ENCODE measurements at regions not wholly inside any gene's neighbourhood (a gene's known extent, or its start where the extent isn't known, plus 50 kb on each side); places are given as distances from the start of the nearest gene placed in this dataset.
"Not testable (repeated sequence)": the region's sequence is repeated elsewhere in the genome, so short reads cannot be mapped to it uniquely, and the experiment has no call there.

DNA sequence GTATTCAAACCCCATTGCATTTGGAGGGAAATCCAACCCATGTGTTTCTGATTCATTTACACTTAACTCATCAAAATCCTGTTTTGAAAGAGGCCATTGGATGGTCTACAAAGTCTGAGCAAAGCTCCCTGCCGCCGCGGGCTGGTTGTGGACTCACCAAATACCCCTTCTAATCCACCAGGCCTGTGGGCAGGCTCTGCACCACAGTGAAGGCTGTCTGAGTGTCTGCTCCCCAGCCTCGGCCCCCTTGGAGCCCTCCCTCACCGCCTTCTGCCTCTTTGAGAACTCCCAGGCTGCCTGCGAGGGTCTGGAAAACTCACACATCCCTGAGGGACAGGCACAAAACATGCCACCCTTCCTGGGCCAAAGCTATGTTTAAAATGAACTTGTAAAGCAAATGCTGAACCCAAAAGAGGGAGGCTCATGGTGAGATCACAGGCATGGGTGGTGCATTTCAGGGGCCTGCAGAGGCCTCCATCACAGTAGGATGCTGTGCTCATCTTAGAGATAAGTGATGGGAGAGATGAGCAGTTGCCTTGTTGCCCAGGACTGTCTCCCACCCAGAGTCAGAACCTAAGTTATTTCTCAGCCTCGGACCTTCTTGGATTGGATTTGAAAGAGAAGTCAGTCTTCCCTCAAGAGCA lies 225.0 kb downstream of the CYP26B1 start:
- DNase-seq (ENCODE audit: low read depth in 2 of 2) = no peak

DNA sequence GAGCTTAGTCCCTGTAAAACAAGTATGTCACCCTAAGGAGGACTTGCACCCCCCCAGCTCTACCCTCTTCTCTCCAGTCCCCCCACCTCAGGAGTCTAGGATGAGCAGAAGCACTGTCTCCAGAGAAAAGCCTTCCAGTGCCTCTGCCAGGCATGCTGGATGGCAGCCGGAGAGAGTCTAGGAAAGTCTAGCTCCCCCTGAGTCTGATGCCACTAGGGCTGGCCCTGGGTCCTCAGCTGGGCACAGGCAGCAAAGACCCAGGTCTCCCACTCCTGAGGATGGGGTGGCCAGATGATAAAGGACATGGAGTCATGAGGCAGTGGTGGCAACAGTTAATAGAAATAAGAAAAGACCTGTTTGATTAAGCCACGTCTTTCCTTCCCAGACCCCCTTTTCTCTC lies 225.6 kb downstream of the CYP26B1 start:
- DNase-seq (ENCODE audit: low read depth in 2 of 2) = no peak

DNA sequence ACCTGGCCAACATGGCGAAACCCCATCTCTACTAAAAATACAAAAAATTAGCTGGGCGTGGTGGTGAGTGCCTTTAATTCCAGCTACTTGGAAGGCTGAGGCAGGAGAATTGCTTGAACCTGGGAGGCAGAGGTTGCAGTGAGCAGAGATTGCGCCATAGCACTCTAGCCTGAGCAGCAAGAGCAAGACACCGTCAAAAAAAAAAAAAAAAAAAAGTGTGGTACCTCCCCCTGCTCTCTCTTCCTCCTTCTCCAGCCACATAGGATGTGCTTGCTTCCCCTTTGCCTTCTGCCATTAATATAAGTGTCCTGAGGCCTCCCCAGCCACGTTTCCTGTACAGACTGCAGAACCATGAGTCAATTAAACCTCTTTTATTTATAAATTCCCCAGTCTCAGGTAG lies 226.8 kb downstream of the CYP26B1 start:
- DNase-seq (ENCODE audit: low read depth in 2 of 2) = not testable (repeated sequence)

DNA sequence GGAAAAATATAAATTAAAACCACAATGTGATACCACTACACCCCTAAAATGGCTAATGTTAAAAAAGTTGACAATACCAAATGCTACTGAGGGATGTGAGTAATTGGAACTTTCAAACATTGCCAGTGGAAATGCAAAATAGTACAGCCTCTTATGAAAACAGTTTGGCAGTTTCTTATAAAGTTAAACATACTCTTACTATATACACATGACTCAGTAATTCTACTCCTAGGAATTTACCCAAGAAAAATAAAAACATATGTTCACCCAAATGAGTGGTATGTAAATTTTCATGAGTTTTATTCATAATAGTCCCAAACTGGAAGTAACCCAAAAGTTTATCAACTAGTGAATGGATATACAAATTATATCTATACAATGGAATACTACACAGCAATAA lies 228.0 kb downstream of the CYP26B1 start:
- no peak for DNase-seq (ENCODE audit: low read depth in 2 of 2)

DNA sequence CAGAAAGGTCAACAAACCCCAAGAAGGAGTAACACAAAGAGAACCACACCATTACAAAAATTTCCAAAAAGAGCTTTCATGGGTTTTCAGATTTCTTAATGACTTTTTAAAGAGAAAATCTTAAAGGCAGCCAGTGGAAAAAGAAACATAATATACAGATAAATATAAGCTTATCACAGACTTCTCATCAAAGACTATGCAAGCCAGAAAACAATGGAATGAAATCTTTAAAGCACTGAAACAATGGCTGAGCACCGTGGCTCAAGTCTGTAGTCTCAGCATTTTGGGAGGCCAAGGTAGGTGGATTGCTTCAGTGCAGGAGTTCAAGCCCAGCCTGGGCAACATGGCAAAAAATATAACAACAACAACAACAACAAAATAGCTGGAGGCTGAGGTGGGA lies 237.4 kb downstream of the CYP26B1 start:
- no peak for DNase-seq (ENCODE audit: low read depth in 2 of 2)

DNA sequence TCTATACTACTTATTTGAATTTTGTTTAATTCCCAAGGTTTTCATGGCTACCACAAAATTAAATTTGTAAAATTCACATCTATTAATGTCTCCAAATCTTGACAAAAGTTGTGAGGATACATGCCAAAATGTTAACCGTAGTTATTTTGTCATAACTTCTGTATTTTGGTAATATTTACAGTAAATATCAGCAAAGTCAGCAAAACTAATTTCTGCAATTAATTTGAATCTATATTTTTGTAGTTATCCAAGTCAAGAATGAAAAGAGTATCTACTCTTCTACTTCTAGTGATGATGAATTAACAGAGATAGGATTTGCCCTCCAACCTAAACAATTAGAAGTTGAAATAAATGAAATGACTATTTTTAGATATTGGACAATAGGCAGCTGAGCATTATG lies 238.9 kb downstream of the CYP26B1 start:
- no peak for DNase-seq (ENCODE audit: low read depth in 2 of 2)

DNA sequence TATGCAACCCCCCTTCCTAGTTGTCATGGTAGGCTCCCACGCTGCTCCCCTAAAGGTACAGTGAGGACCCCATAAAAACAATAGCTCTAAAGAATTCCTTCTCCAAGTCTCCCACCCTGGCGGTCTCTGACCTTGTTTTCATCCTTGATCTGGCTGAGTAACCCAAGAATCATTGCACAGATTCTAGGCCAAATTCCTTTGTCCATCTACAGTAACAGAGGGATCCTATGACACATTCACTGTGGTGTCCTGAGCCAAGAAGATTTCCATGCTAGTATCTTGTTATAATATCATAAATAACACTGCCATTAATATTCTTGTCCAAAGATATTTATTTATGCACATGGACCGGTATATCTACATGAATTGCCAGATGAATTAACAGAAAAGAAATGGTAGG lies 240.2 kb downstream of the CYP26B1 start:
- DNase-seq (ENCODE audit: low read depth in 2 of 2) = no peak

DNA sequence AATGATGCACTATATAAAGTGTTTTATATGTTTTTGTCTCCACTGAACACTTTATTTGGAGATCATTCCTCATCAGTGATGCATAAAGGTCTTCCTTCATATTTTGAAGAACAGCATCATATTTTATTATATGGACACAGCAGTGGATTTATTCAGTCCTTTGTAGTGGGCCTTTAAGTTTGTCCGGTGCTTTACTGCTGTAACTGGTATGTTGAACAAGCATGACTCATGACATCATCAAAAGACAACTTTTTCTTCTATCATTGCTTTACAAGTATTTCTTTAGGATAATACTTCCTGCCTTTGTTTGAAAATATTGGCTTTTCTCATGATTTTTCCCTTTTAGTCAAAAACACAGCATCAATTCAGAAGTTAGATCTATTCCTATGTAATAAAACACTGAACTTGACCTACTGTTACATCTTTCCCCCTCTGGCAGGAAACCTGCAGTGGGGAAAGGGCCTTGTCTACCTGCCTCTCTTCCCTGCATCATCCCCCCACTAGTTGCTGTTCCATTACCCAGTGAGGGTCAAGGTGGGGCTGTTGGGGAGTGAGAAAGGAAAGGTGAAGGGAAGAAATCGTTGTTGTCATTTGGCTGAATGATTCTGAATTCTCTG lies 241.2 kb downstream of the CYP26B1 start:
- DNase-seq (ENCODE audit: low read depth in 2 of 2) = no peak

DNA sequence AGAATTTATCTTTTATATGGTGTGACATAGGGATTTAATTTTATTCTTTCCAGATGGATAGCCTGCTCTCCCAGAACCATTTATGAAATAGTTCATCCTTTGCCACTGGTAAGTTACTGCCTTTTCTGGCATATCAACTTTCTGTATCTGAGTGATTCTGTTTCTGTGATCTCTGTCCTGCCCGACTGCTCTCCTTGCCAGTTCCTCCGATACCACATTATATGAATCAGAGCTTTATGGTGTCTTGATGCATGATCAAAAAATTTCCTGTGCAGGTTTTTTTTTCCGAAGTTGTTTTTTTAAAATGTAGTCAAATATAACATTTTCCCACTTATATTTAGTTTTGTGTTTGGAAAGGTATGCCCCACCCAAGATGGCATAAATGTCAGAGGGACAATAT lies 242.5 kb downstream of the CYP26B1 start:
- DNase-seq (ENCODE audit: low read depth in 2 of 2) = no peak

DNA sequence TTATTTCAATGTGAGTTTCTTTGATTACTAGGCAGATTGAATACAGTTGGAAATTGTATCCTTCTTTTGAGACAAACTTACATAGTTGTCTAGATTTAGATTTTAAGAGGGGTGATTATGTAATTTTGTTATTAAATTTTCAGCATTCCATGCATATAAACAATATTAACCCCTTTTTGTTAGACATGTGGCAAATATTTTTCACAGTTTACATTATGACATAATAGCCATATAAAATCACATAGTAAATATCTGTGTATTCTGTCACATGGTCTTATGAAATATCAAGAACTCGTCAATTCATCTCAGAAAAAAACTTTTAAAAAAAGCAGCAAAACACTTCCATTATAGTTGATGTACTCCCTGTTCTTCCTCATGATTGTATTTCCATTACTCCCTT lies 243.8 kb downstream of the CYP26B1 start:
- no peak for DNase-seq (ENCODE audit: low read depth in 2 of 2)

DNA sequence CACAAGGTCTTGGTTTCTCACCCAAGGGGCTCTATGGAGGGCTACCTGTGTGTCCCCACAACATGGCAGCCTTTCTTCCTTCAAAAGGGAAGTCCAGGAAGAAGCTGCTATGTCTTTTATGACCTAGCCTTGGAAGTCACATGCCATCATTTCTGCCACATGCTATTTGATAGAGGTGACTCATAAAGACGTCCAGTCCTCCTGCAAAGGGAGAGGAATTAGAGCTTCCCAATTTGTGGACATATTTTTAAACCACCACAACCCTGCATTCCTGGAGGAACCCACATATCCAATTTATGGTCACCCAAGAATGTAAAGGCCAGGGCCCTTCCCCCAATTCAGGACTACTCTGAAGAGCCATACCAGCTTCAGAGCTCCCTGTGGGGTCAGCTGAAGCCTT lies 246.2 kb downstream of the CYP26B1 start:
- no peak for DNase-seq (ENCODE audit: low read depth in 2 of 2)

DNA sequence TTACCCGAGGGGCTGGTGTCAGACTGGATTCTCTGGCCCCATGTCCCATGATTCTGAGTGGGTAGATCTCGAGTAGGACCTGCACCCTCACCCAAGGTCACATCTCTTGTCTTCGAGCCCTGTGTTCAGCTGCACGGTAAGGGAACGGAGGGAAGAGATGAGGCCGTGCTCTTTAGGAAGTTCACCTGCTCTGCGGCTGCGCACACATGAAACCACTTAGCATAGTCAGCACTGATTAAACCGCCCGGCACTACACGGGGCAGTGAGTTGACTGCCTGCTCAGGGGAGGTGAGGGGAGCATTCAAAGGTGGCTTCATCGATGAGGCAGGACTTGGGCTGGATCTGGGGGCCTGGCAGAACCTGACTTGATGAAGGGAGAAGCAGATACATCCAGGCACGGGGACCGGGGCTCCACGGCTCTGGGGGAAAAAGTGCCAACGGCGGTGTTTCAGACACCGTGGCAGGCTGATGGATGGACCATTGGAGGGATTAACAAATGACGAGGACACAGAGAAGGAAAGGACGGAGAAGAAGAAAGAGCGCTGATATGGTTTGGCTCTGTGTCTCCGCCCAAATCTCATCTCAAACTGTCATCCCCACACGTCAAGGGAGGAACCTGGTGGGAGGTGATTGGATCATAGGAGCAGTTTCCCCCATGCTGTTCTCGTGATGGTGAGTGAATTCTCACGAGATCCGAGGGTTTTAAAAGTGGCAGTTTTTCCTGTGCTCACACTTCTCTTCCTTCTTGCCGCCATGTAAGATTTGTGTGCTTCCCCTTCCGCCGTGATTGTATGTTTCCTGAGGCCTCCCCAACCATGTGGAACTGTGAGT lies 248.6 kb downstream of the CYP26B1 start:
- DNase-seq (ENCODE audit: low read depth in 2 of 2) = no peak

DNA sequence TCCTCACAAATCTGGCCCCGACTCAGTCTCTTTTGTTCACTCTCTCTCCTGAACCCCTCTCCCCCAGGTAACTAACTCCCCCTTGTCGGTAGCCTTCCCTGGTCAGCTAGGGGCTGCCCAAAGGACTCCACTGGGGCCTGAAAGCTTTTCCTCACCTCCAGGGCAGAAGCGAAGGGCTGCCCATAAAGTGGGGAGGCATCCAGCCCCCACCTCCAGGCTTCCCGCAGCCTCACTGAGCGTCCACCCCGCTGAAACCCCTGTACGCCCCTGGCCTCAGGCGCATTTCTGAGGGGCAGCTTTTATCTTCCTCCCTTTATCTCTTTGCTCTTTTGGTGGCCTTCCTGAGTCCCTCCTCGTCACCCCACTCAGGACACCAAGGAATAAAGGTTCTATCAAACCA lies 249.3 kb downstream of the CYP26B1 start:
- DNase-seq (ENCODE audit: low read depth in 2 of 2) = no peak

DNA sequence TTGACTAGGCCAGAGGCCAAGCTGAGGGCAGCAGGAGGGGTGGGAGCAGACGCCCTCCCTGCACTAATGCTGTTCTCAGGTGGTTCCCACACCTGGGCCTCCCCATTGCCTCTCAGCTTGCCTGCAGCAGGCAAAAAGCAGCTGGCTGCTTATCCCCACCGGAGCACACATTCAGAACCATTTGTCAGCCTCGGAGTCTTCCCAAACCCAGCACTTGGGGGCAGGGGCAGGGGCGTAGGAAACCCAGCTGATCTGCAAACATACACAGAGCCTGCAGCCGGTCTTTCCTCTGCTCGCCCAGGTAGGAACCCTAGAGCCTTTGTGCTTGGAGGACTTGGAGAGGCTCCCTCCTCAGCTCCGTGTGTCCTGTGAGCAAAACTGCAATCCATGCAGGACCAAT lies 249.8 kb downstream of the CYP26B1 start:
- no peak for DNase-seq (ENCODE audit: low read depth in 2 of 2)

DNA sequence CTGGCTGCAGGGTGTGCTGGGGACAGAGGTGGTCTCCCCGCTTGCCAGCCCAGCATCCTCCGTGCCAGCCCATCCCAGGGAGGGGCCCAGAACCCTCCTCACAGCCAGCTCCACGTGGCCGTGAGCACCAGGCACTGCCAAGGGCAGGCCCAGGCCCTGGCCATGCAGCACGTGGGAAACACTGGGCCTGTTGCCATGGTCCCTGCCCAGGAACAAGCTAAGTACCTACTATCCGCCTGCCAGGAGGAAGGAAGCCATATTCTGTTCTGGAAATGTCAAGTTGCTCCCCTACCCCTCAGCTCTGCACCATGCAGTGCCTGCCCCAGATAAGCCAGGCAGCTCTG lies 250.6 kb downstream of the CYP26B1 start:
- no peak for DNase-seq (ENCODE audit: low read depth in 2 of 2)

DNA sequence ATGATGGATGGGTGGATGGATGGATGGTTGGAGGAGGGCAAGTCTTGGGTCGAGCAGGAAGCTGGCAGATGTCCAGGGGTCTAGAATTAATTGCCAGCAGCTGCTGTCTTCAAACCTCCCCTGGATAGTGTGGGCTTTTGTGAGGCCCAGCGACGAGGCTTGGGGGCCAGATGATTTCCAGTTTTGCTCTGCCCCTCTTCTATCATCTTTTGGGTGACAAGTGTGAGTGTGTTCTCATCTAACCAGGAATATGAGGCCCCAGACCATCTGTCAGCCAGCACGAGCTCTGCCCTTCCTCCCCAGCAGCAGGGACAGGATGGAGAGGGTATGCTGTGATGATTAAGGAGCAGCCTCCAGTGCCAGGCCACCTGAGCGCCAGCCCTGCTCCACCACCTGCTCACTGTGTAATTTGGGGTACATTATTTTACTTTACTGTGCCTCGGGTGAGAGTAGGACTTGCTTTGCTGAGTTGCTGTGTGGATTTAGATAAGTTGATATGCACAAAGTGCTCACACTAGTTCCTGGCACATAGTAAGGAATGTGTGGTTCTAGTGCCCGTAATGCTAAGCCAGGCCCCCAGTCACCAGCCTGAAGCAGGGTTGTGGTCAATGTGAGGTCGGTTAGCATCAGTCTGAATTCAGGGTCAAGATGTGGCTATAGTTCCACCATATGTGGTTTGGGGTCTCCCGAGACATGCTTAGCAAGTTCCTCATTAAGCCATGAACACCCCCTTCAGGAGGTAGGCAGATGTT lies 251.1 kb downstream of the CYP26B1 start:
- no peak for DNase-seq (ENCODE audit: low read depth in 2 of 2)

DNA sequence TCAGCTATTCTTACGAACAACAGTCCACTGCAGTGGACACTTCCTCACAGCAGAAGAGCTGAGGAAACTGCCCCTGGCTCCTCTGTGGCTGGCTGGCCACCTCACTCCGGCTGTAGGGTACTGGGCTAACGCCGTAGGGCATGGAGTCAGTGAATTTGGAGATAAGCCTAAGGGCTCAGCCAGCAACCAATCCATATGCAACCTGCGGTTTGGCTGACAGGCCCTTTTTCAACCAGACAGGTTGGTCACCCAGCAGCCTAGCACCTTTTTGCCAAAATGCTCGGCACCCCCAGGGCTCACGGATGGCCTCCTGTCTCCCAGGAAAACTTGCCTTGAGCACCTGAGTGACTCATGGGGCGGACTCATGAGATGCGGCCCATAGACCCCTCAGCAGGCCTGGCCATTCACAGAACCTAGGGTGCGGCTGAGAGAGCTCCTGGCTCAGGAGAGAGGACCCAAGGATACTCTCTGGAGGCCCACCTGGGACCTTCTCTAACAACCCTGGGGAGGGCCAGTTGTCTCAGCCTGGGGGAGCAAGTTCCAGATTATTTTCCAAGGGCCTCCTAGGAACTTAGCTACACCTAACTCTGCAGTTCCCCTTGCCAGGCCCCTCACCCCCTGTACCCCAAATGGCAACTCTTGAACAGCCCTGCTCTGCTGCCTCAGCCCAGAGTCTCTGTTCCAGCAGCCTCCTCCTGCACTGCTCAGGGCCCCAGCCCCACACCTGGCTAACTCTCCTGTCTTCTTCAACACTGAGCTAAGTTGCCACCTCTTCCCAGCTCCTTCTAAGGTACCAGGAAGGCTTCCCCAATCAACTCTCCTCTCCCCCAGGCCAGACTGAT lies 252.1 kb downstream of the CYP26B1 start:
- no peak for DNase-seq (ENCODE audit: low read depth in 2 of 2)

DNA sequence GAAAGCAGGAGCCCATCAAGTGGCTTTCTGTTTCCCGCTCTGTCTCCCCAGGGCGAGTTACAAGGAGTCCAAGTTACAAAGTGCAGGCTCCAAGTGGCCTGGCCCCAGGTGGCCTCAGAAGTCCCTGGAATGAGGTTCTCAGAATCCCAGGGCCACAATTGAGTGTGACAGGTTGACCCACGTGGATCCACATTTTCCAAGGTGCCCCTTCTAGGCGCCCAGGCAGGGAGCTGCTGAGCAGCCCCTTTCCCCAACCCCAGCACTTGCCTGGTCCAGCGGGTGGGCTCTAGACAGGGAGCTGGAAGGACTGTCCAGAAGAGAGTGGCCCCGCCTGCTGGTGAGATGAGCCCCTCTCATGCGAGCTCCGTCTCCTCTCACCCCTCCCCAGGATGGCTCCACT lies 253.4 kb downstream of the CYP26B1 start:
- DNase-seq (ENCODE audit: low read depth in 2 of 2) = no peak

DNA sequence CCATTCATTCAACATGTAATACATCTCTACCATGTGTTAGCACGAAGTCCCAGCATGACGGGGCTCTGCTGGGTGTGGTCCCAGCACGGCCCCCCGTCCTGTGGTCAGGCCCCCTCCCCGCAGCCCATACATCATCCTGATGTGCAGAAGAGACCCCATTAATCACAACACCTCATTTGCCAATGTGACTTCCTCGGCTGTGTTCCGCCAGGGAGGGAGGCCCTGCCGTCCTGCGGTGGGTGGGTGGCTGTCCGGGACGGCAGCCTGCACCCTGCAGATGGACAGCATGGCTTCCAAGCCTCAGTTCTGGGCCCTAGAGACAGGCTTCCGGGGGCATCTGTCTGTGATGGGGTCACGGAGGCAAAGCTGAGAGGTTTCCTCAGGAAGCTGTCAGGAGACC lies 254.0 kb downstream of the CYP26B1 start:
- no peak for DNase-seq (ENCODE audit: low read depth in 2 of 2)

DNA sequence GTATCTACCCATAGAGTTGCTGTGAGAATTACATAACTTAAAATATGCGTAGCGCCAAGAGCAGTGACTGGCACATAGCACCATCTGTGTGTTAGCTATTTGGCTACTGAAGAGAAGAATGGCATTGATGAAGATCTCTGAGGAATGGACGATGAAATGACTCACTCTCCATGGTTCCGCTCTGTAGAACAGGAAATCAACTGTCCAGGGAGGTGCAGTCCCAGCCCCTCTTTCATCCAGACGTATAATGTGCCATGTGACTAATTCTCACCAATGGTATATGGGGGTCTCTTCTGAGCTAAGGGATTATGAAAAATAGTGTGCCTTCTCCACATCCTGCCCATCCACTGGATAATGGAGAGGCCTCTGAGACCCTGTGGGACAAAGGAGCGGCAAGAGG lies 254.8 kb downstream of the CYP26B1 start:
- no peak for DNase-seq (ENCODE audit: low read depth in 2 of 2)

DNA sequence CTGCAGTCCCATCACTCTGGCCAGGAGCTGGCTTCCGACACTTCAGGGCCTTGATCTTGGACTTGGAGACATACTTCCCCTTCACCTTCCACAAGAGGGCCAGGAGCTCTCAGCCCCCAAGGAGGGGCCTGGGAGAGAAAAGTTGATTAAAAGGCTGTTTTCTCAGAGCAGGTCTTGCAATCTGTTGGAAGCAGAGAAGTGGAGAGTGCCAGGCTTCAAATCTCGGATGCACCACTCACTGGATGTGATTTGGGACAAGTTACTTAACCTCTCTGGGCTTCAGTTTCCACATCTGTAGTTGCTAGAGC lies 255.3 kb downstream of the CYP26B1 start:
- no peak for DNase-seq (ENCODE audit: low read depth in 2 of 2)

Data from stimulated activated CD8-positive, alpha-beta memory T cell treated with anti-CD3 and anti-CD28 coated beads, Interleukin-7, amount 100 ng/mL, for 4 hours (primary cell).